ENCODE measurements at regions not wholly inside any gene's neighbourhood (a gene's known extent, or its start where the extent isn't known, plus 50 kb on each side); places are given as distances from the start of the nearest gene placed in this dataset.

- no peak for DNase-seq
- intact Hi-C loops (cut with micrococcal nuclease), result no loop called here
- Histone ChIP-seq H3K4me1 (no peaks in the 10 kb centered on the region), H3K27ac (replicated peaks) (no peak overlapping the region), H3K4me3 (no peak overlapping the region), H3K36me3 (no peaks in the 10 kb centered on the region), H3K27me3 (ENCODE audit: low read depth) (peaks cover 38% of the 10 kb centered on the region), H3K9me3 (replicated peaks) (no peaks in the 10 kb centered on the region)
- no peak for TF ChIP-seq CTCF (IDR thresholded peaks at IDR 0.05; ENCODE audit: borderline replicate concordance)
Observed at GRCh38 chr19:28581468-28581770, 631.5 kb downstream of the UQCRFS1 start.

GRCh38 chr19:28578786-28579505, 634.0 kb downstream of the UQCRFS1 start:
- peaks cover 38% of the 10 kb centered on the region for H3K27me3 ChIP-seq (ENCODE audit: low read depth)
- DNase-seq, result no peak
- intact Hi-C loops (cut with micrococcal nuclease), result no loop called here
- H3K4me1 ChIP-seq, result no peaks in the 10 kb centered on the region
- no peaks in the 10 kb centered on the region for H3K36me3 ChIP-seq
- no peaks in the 10 kb centered on the region for H3K9me3 ChIP-seq (replicated peaks)
- no peak overlapping the region for H3K4me3 ChIP-seq
- no peak for TF ChIP-seq CTCF (IDR thresholded peaks at IDR 0.05; ENCODE audit: borderline replicate concordance)
- no peak overlapping the region for H3K27ac ChIP-seq (replicated peaks)

- Histone ChIP-seq H3K27me3 (ENCODE audit: low read depth) (peaks cover 38% of the 10 kb centered on the region), H3K4me1 (no peaks in the 10 kb centered on the region), H3K4me3 (no peak overlapping the region), H3K27ac (replicated peaks) (no peak overlapping the region), H3K36me3 (no peaks in the 10 kb centered on the region), H3K9me3 (replicated peaks) (no peaks in the 10 kb centered on the region)
- no peak for DNase-seq
- intact Hi-C loops (cut with micrococcal nuclease), result no loop called here
- TF ChIP-seq CTCF (IDR thresholded peaks at IDR 0.05; ENCODE audit: borderline replicate concordance), result no peak
Observed at GRCh38 chr19:28578208-28578607, 634.7 kb downstream of the UQCRFS1 start.

GRCh38 chr19:28577666-28578065, 635.3 kb downstream of the UQCRFS1 start:
- H3K4me1 ChIP-seq, result no peaks in the 10 kb centered on the region
- intact Hi-C loops (cut with micrococcal nuclease), result no loop called here
- TF ChIP-seq CTCF (IDR thresholded peaks at IDR 0.05; ENCODE audit: borderline replicate concordance), result no peak
- H3K27ac ChIP-seq (replicated peaks), result no peak overlapping the region
- no peak overlapping the region for H3K4me3 ChIP-seq
- H3K9me3 ChIP-seq (replicated peaks), result no peaks in the 10 kb centered on the region
- H3K27me3 ChIP-seq (ENCODE audit: low read depth), result peaks cover 38% of the 10 kb centered on the region
- no peaks in the 10 kb centered on the region for H3K36me3 ChIP-seq
- no peak for DNase-seq

- no peak for DNase-seq
- Histone ChIP-seq H3K27ac (replicated peaks) (no peak overlapping the region), H3K4me3 (no peak overlapping the region), H3K4me1 (no peaks in the 10 kb centered on the region), H3K27me3 (ENCODE audit: low read depth) (peaks cover 41% of the 10 kb centered on the region), H3K36me3 (no peaks in the 10 kb centered on the region), H3K9me3 (replicated peaks) (no peaks in the 10 kb centered on the region)
- TF ChIP-seq CTCF (IDR thresholded peaks at IDR 0.05; ENCODE audit: borderline replicate concordance), result no peak
- intact Hi-C loops (cut with micrococcal nuclease), result no loop called here
Observed at GRCh38 chr19:28577233-28577632, 635.7 kb downstream of the UQCRFS1 start.

Data from left ventricle myocardium inferior (tissue), 1 donor.